AG09319 (cell line): ENCODE measurements at regions not wholly inside any gene's neighbourhood (a gene's known extent, or its start where the extent isn't known, plus 50 kb on each side); places are given as distances from the start of the nearest gene placed in this dataset.

Experiments used
- DNase-seq: peaks from one replicate; pipeline ENCODE4 v3.0.0-alpha.2; 2010; ENCODE audit warnings: low read depth; ENCODE audit errors: extremely low read depth
- CTCF ChIP-seq: IDR thresholded peaks from 2 replicates; pipeline ENCODE4 v1.5.1; 2011; ENCODE audit warnings: low read depth, mild to moderate bottlenecking, inconsistent platforms, low read length, moderate library complexity

- no peak for TF ChIP-seq CTCF
- no peak for DNase-seq
Observed at GRCh38 chr1:56430141-56430839, 149.1 kb downstream of the PLPP3 start.

GRCh38 chr1:56429288-56429687, 150.1 kb downstream of the PLPP3 start:
- no peak for TF ChIP-seq CTCF
- DNase-seq: no peak

- no peak for TF ChIP-seq CTCF
- DNase-seq: no peak
Observed at GRCh38 chr1:56426587-56427381, 152.6 kb downstream of the PLPP3 start.

DNA sequence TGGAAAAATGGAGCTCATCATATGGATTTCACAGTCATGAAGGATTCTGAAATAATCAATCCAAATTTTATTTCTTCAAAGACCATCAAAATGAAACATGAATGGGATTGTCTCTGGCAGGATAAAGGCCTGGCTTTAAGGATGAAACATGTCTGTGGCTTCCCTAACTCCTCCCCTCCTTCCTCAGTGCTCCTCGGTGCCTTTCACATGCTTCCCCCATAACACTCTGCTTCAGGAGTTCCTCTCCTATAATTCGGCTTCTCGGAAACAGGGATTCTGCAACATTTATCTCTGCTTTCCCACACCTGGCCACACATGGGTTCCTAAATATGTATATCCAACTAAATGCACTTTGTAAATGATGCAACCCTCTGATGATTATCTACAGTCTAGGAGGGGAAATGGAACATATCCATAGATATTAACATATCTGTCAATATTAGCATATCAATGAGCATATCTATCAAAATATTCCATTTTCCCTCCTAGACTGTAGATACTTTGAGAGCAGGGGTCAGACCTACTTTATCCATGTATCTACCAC, 153.8 kb downstream of the PLPP3 start:
- no peak for DNase-seq
- TF ChIP-seq CTCF: no peak

GRCh38 chr1:56424744-56425493, 154.4 kb downstream of the PLPP3 start:
- TF ChIP-seq CTCF: no peak
- no peak for DNase-seq

- no peak for TF ChIP-seq CTCF
- no peak for DNase-seq
Observed at GRCh38 chr1:56423716-56424115, 155.6 kb downstream of the PLPP3 start.
